Sigmoid colon (tissue), 6 donors: ENCODE measurements at regions not wholly inside any gene's neighbourhood (a gene's known extent, or its start where the extent isn't known, plus 50 kb on each side); places are given as distances from the start of the nearest gene placed in this dataset.

Experiments used
- DNase-seq: peaks from one replicate; pipeline ENCODE4 v3.0.0-alpha.2; 2019
- H3K27ac ChIP-seq, 4 donors: fragments of 200-600 bp; sonication (generic); one replicate each; pipeline ENCODE4 v1.5.1; 2016 to 2019; ENCODE audit warnings: mild to moderate bottlenecking in 1 of 4
- H3K27me3 ChIP-seq, 3 donors: fragments of 200-600 bp; sonication (generic); one replicate each; pipeline ENCODE4 v1.5.1; 2019; ENCODE audit warnings: mild to moderate bottlenecking in 1 of 3
- H3K36me3 ChIP-seq, 4 donors: fragments of 200-600 bp; sonication (generic); one replicate each; pipeline ENCODE4 v1.5.1; 2016 to 2019
- H3K4me1 ChIP-seq, 4 donors: fragments of 200-600 bp; sonication (generic); one replicate each; pipeline ENCODE4 v1.5.1; 2017 to 2019
- H3K4me3 ChIP-seq, 4 donors: fragments of 200-600 bp; sonication (generic); one replicate each; pipeline ENCODE4 v1.5.1; 2017 to 2019; ENCODE audit warnings: mild to moderate bottlenecking in 2 of 4, moderate library complexity in 1 of 4
- H3K9me3 ChIP-seq, 4 donors: fragments of 200-600 bp in 3 of 4; sonication (generic) in 3 of 4; one replicate each; pipeline versions ENCODE4 v1.5.1 to v1.6.1; 2013 to 2019
- EP300 ChIP-seq, 4 donors: sonication (generic); formaldehyde crosslinking; IDR thresholded peaks; one replicate each; pipeline ENCODE4 v1.6.1; 2017; ENCODE audit warnings: antibody characterized with exemption in 4 of 4
- POLR2A ChIP-seq, 2 donors: fragments of 450-650 bp; IDR thresholded peaks; one replicate each; pipeline ENCODE4 v1.6.1; 2016; ENCODE audit warnings: antibody characterized with exemption in 2 of 2, mild to moderate bottlenecking in 2 of 2, moderate library complexity in 2 of 2
- POLR2AphosphoS5 ChIP-seq, 4 donors: sonication (generic); formaldehyde crosslinking; IDR thresholded peaks; one replicate each; pipeline ENCODE4 v1.6.1; 2017; ENCODE audit warnings: antibody characterized with exemption in 4 of 4
- WGBS, 2 donors: extraction: QIAGEN DNeasy Blood & Tissue Kit; methylation state at CpG; one replicate each; pipeline ENCODE4 v1.1.7; 2013; 5-methylcytosine and 5-hydroxymethylcytosine counted together
- intact Hi-C: fragments of 100-400 bp; cut with DNase I; formaldehyde crosslinking; loops from one replicate; pipeline ENCODE4 v1.15.1; 2023
- TF ChIP-seq, protein P1 (sequence below), 4 experiments: fragments of 450-650 bp in 3 of 4; fragments of 200-600 bp in 1 of 4; IDR thresholded peaks; one replicate each; pipeline ENCODE4 v1.5.1; 2016 to 2019; ENCODE audit warnings: antibody characterized with exemption in 4 of 4, mild to moderate bottlenecking in 3 of 4, moderate library complexity in 2 of 4
- donor health status: healthy with polysubstance abuse.
- donor health status: healthy.

GRCh38 chr7:47657126-47657525, 75.2 kb upstream of the TNS3 start:
- Histone ChIP-seq H3K9me3 (no peaks in the 10 kb centered on the region), H3K4me1 (no peaks in the 10 kb centered on the region), H3K4me3 (no peak overlapping the region), H3K36me3 (no peaks in the 10 kb centered on the region), H3K27me3 (no peaks in the 10 kb centered on the region), H3K27ac (no peak overlapping the region)
- TF ChIP-seq EP300 (IDR thresholded peaks at IDR 0.05): no peak
- no peak for TF ChIP-seq POLR2A (IDR thresholded peaks at IDR 0.05)
- TF ChIP-seq, protein P1, sequence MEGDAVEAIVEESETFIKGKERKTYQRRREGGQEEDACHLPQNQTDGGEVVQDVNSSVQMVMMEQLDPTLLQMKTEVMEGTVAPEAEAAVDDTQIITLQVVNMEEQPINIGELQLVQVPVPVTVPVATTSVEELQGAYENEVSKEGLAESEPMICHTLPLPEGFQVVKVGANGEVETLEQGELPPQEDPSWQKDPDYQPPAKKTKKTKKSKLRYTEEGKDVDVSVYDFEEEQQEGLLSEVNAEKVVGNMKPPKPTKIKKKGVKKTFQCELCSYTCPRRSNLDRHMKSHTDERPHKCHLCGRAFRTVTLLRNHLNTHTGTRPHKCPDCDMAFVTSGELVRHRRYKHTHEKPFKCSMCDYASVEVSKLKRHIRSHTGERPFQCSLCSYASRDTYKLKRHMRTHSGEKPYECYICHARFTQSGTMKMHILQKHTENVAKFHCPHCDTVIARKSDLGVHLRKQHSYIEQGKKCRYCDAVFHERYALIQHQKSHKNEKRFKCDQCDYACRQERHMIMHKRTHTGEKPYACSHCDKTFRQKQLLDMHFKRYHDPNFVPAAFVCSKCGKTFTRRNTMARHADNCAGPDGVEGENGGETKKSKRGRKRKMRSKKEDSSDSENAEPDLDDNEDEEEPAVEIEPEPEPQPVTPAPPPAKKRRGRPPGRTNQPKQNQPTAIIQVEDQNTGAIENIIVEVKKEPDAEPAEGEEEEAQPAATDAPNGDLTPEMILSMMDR (IDR thresholded peaks at IDR 0.05): no peak
- no peak for TF ChIP-seq POLR2AphosphoS5 (IDR thresholded peaks at IDR 0.05)
- DNase-seq: no peak
- WGBS, 2 donors: 94 to 96% methylated on average over 8 of the region's 8 CpGs
- intact Hi-C loops: no loop called here

GRCh38 chr7:47654672-47655298, 72.9 kb upstream of the TNS3 start:
- Histone ChIP-seq H3K27me3 (no peaks in the 10 kb centered on the region), H3K4me1 (peaks cover 0 to 8% (median 0%) of the 10 kb centered on the region in 4 donors), H3K9me3 (no peaks in the 10 kb centered on the region), H3K36me3 (no peaks in the 10 kb centered on the region), H3K27ac (no peak overlapping the region), H3K4me3 (no peak overlapping the region)
- intact Hi-C loops: no loop called here
- DNase-seq: no peak
- TF ChIP-seq POLR2A (IDR thresholded peaks at IDR 0.05) (no peak), EP300 (IDR thresholded peaks at IDR 0.05) (no peak), POLR2AphosphoS5 (IDR thresholded peaks at IDR 0.05) (no peak)
- TF ChIP-seq, protein P1 (IDR thresholded peaks at IDR 0.05): no peak
- 88 to 89% methylated on average over 14 of the region's 14 CpGs for WGBS, 2 donors

- no peak for TF ChIP-seq POLR2AphosphoS5 (IDR thresholded peaks at IDR 0.05)
- TF ChIP-seq, protein P1 (IDR thresholded peaks at IDR 0.05): no peak
- no peak for TF ChIP-seq EP300 (IDR thresholded peaks at IDR 0.05)
- TF ChIP-seq POLR2A (IDR thresholded peaks at IDR 0.05): no peak
- Histone ChIP-seq H3K27me3 (no peaks in the 10 kb centered on the region), H3K27ac (no peak overlapping the region), H3K9me3 (no peaks in the 10 kb centered on the region), H3K36me3 (no peaks in the 10 kb centered on the region), H3K4me3 (no peak overlapping the region), H3K4me1 (peaks cover 0 to 8% (median 0%) of the 10 kb centered on the region in 4 donors)
- DNase-seq: no peak
- WGBS, 2 donors: 66 to 76% methylated on average over 12 of the region's 12 CpGs
- intact Hi-C loops: no loop called here
These were observed 71.9 kb upstream of the TNS3 start for GRCh38 chr7:47653550-47654411.

DNA sequence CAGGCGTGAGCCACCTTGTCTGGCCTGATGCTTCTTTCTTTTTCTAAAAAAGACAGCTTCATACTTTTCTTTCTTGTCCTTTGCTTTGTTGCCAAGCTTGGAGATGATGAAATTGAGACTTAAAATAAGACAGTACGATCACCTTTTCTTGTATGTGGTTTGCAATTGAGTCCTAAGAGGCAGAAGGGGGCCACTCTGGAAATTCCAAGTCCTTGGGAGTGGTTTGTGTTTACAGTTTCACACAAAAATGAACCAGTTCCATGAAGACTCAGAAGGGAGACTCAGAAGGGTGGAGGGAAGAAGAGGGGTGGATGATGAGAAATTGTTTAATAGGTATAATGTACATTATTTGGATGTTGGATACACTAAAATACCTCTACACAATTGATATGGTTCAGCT, 70.7 kb upstream of the TNS3 start:
- Histone ChIP-seq H3K27me3 (no peaks in the 10 kb centered on the region), H3K4me3 (no peak overlapping the region), H3K27ac (no peak overlapping the region), H3K4me1 (peaks cover 0 to 8% (median 0%) of the 10 kb centered on the region in 4 donors), H3K9me3 (no peaks in the 10 kb centered on the region), H3K36me3 (no peaks in the 10 kb centered on the region)
- intact Hi-C loops: no loop called here
- TF ChIP-seq POLR2AphosphoS5 (IDR thresholded peaks at IDR 0.05) (no peak), EP300 (IDR thresholded peaks at IDR 0.05) (no peak)
- 94 to 95% methylated on average over 2 of the region's 2 CpGs for WGBS, 2 donors
- DNase-seq: no peak
